ENCODE measurements at regions not wholly inside any gene's neighbourhood (a gene's known extent, or its start where the extent isn't known, plus 50 kb on each side); places are given as distances from the start of the nearest gene placed in this dataset.

GRCh38 chr1:187197685-187198084 is 368.9 kb downstream of the PLA2G4A start:
- no peaks in the 10 kb centered on the region for H3K4me1 ChIP-seq (ENCODE audit: control insufficient read depth, insufficient read depth, low read length)
- H3K9ac ChIP-seq (ENCODE audit: low read length): no peak overlapping the region
- no peak overlapping the region for H3K4me3 ChIP-seq (ENCODE audit: low read length)
- no peaks in the 10 kb centered on the region for H3K27me3 ChIP-seq (ENCODE audit: control insufficient read depth, insufficient read depth, low read length)
- H3K36me3 ChIP-seq (ENCODE audit: control insufficient read depth, insufficient read depth, low read length): no peaks in the 10 kb centered on the region
- no peak overlapping the region for H3K27ac ChIP-seq (ENCODE audit: low read depth, low read length)

DNA sequence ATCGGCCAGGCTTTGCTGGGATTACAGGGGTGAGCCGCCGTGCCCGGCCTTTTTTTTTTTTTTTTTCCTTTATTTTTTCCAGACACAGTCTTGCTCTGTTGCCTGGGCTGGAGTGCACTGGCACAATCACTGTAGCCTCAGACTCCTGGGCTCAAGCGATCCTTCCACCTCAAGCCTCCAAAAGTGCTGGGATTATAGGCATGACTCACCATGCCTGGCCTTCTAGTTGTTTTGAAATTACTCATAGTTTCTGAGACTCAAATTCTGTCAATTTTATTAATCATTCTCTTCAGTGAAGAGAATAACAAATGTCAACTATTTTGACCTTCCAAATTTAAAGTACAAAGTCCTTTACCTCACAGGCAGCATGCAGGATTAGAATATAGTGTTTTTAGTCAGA is 374.5 kb downstream of the PLA2G4A start:
- Histone ChIP-seq H3K4me3 (ENCODE audit: low read length) (no peak overlapping the region), H3K9ac (ENCODE audit: low read length) (no peak overlapping the region), H3K4me1 (ENCODE audit: control insufficient read depth, insufficient read depth, low read length) (no peaks in the 10 kb centered on the region), H3K36me3 (ENCODE audit: control insufficient read depth, insufficient read depth, low read length) (no peaks in the 10 kb centered on the region), H3K27ac (ENCODE audit: low read depth, low read length) (no peak overlapping the region), H3K27me3 (ENCODE audit: control insufficient read depth, insufficient read depth, low read length) (no peaks in the 10 kb centered on the region)

- H3K4me1 ChIP-seq (ENCODE audit: control insufficient read depth, insufficient read depth, low read length): no peaks in the 10 kb centered on the region
- no peaks in the 10 kb centered on the region for H3K27me3 ChIP-seq (ENCODE audit: control insufficient read depth, insufficient read depth, low read length)
- H3K4me3 ChIP-seq (ENCODE audit: low read length): no peak overlapping the region
- no peak overlapping the region for H3K27ac ChIP-seq (ENCODE audit: low read depth, low read length)
- H3K36me3 ChIP-seq (ENCODE audit: control insufficient read depth, insufficient read depth, low read length): no peaks in the 10 kb centered on the region
- H3K9ac ChIP-seq (ENCODE audit: low read length): no peak overlapping the region
Measured at GRCh38 chr1:187212377-187212776, 383.6 kb downstream of the PLA2G4A start.

DNA sequence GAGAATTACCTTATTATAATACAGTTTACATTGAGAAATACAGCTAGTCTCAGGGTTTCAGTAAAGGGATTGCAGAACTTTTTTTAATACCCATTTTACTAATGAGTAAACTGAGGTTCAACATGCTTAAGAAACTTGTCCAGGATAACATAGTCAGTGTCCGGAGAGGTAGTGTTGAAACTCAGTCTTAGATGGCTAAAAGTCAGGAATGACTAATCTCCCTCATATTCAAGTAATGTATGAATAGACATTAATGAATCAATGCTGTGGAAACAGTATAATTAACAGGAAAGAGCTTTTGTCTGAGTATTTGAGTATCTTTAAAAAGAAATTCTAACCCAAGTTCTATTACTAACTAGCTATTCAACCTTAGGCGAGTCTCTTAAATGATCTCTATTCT is 397.6 kb downstream of the PLA2G4A start:
- Histone ChIP-seq H3K27me3 (ENCODE audit: control insufficient read depth, insufficient read depth, low read length) (no peaks in the 10 kb centered on the region), H3K9ac (ENCODE audit: low read length) (no peak overlapping the region), H3K4me3 (ENCODE audit: low read length) (no peak overlapping the region), H3K27ac (ENCODE audit: low read depth, low read length) (no peak overlapping the region), H3K36me3 (ENCODE audit: control insufficient read depth, insufficient read depth, low read length) (no peaks in the 10 kb centered on the region), H3K4me1 (ENCODE audit: control insufficient read depth, insufficient read depth, low read length) (no peaks in the 10 kb centered on the region)

- H3K4me1 ChIP-seq (ENCODE audit: control insufficient read depth, insufficient read depth, low read length): no peaks in the 10 kb centered on the region
- H3K27me3 ChIP-seq (ENCODE audit: control insufficient read depth, insufficient read depth, low read length): no peaks in the 10 kb centered on the region
- no peak overlapping the region for H3K4me3 ChIP-seq (ENCODE audit: low read length)
- no peaks in the 10 kb centered on the region for H3K36me3 ChIP-seq (ENCODE audit: control insufficient read depth, insufficient read depth, low read length)
- no peak overlapping the region for H3K9ac ChIP-seq (ENCODE audit: low read length)
- H3K27ac ChIP-seq (ENCODE audit: low read depth, low read length): no peak overlapping the region
Measured at GRCh38 chr1:187228790-187229189, 400.0 kb downstream of the PLA2G4A start.

- no peaks in the 10 kb centered on the region for H3K27me3 ChIP-seq (ENCODE audit: control insufficient read depth, insufficient read depth, low read length)
- H3K36me3 ChIP-seq (ENCODE audit: control insufficient read depth, insufficient read depth, low read length): no peaks in the 10 kb centered on the region
- no peak overlapping the region for H3K4me3 ChIP-seq (ENCODE audit: low read length)
- no peak overlapping the region for H3K27ac ChIP-seq (ENCODE audit: low read depth, low read length)
- H3K4me1 ChIP-seq (ENCODE audit: control insufficient read depth, insufficient read depth, low read length): no peaks in the 10 kb centered on the region
- H3K9ac ChIP-seq (ENCODE audit: low read length): no peak overlapping the region
Measured at GRCh38 chr1:187229496-187229895, 400.7 kb downstream of the PLA2G4A start.

DNA sequence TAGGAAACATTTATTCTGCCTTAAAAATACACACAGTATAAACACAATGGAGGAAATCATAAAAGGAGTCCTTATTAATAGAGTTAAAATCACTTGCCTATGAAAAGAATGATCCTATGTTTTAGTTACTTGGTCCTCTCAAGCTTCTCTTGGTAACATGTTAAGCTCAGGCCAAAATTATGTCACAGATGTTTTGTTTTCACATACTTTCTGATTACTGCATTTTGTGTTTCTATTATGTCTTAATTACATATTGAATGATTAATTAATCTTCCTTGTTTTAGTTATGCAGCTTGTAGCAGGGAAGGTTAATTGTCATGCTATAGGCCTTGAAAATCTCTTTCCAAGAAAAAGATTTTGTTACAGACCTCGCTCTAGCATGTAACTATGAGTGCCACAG is 406.0 kb downstream of the PLA2G4A start:
- Histone ChIP-seq H3K36me3 (ENCODE audit: control insufficient read depth, insufficient read depth, low read length) (no peaks in the 10 kb centered on the region), H3K27ac (ENCODE audit: low read depth, low read length) (no peak overlapping the region), H3K27me3 (ENCODE audit: control insufficient read depth, insufficient read depth, low read length) (no peaks in the 10 kb centered on the region), H3K9ac (ENCODE audit: low read length) (no peak overlapping the region), H3K4me1 (ENCODE audit: control insufficient read depth, insufficient read depth, low read length) (no peaks in the 10 kb centered on the region), H3K4me3 (ENCODE audit: low read length) (no peak overlapping the region)

DNA sequence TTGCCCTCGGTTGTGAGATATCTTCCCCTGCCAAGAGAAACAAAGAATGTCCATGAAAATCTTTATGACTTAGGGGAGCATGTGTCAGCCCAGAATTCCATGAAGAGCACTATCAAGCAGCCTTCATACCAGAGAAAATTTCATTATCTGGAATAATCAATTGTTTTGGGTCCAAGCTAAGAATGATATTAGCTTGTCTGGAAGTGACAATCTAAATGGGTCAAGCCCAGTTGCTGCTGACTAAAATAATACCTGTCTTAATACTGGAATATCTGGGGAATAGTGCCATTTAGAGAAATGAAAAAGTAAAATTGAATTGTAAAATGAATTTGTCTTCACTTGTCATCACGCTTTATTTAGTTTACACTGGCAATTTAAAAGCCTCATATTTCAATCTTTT is 407.4 kb downstream of the PLA2G4A start:
- H3K4me1 ChIP-seq (ENCODE audit: control insufficient read depth, insufficient read depth, low read length): no peaks in the 10 kb centered on the region

DNA sequence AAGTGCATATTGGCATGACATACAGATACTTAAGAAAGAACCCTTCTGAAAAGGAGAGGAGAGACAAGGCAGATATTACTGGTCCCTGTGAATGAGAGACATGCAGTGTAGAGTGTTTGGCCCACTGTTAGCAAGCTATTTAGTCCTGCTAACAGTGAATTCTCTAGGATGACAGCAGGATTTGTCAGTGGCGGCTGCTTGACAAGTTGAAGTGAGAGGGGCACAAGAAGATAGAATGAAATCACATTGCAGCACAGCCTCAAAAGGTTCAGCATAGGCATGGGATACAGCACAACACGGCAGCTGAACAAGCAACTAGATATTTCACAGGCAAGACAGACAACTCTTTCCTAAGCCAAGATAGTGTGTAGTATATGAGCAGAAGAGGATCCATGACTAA is 407.9 kb downstream of the PLA2G4A start:
- no peaks in the 10 kb centered on the region for H3K4me1 ChIP-seq (ENCODE audit: control insufficient read depth, insufficient read depth, low read length)
- no peaks in the 10 kb centered on the region for H3K36me3 ChIP-seq (ENCODE audit: control insufficient read depth, insufficient read depth, low read length)
- no peak overlapping the region for H3K9ac ChIP-seq (ENCODE audit: low read length)
- H3K4me3 ChIP-seq (ENCODE audit: low read length): no peak overlapping the region
- H3K27ac ChIP-seq (ENCODE audit: low read depth, low read length): no peak overlapping the region
- no peaks in the 10 kb centered on the region for H3K27me3 ChIP-seq (ENCODE audit: control insufficient read depth, insufficient read depth, low read length)

More for the DNA sequence above, 407.4 kb downstream of the PLA2G4A start:
- no peaks in the 10 kb centered on the region for H3K36me3 ChIP-seq (ENCODE audit: control insufficient read depth, insufficient read depth, low read length)
- no peak overlapping the region for H3K4me3 ChIP-seq (ENCODE audit: low read length)
- H3K27me3 ChIP-seq (ENCODE audit: control insufficient read depth, insufficient read depth, low read length): no peaks in the 10 kb centered on the region
- H3K9ac ChIP-seq (ENCODE audit: low read length): no peak overlapping the region
- no peak overlapping the region for H3K27ac ChIP-seq (ENCODE audit: low read depth, low read length)

DNA sequence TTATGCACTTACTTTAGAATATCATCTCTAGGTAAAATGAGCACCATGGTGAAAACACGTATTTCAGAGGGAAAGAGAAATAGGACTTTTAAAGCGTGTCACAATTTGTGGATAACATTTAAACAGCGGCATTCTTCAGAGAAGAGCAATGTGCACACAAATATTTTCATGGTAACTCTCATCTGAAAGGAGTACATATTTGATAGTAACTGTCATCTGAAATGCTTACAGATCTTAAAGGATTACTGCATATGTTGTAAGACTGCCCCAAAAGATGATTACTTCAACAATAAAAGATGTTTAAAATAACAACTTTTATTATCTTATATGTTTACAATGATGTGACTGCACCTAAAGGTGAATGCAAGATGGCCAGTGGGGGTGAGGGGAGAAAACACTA is 408.8 kb downstream of the PLA2G4A start:
- H3K4me3 ChIP-seq (ENCODE audit: low read length): no peak overlapping the region
- no peak overlapping the region for H3K9ac ChIP-seq (ENCODE audit: low read length)
- H3K27me3 ChIP-seq (ENCODE audit: control insufficient read depth, insufficient read depth, low read length): no peaks in the 10 kb centered on the region
- H3K36me3 ChIP-seq (ENCODE audit: control insufficient read depth, insufficient read depth, low read length): no peaks in the 10 kb centered on the region
- no peak overlapping the region for H3K27ac ChIP-seq (ENCODE audit: low read depth, low read length)
- no peaks in the 10 kb centered on the region for H3K4me1 ChIP-seq (ENCODE audit: control insufficient read depth, insufficient read depth, low read length)

DNA sequence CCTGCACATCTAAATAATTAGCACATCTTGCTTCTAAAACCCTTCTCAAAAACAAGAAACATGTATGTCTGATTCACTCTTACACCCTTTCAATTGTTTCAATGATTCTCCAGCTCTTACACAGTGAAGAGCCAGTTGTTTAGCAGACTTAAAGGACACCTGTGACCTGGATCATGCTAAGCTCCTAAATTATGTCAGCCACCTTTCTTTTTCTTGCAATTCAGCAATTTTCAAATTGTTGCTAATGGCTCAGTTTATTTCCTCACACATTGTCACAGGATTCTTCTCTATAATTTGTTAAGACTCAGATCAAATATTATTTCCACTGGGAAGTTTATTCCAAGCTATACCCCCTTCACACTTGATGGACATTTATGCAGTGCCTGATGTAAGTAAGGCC is 413.2 kb downstream of the PLA2G4A start:
- H3K27ac ChIP-seq (ENCODE audit: low read depth, low read length): no peak overlapping the region
- no peaks in the 10 kb centered on the region for H3K4me1 ChIP-seq (ENCODE audit: control insufficient read depth, insufficient read depth, low read length)
- no peak overlapping the region for H3K4me3 ChIP-seq (ENCODE audit: low read length)
- no peaks in the 10 kb centered on the region for H3K36me3 ChIP-seq (ENCODE audit: control insufficient read depth, insufficient read depth, low read length)
- H3K9ac ChIP-seq (ENCODE audit: low read length): no peak overlapping the region
- no peaks in the 10 kb centered on the region for H3K27me3 ChIP-seq (ENCODE audit: control insufficient read depth, insufficient read depth, low read length)

DNA sequence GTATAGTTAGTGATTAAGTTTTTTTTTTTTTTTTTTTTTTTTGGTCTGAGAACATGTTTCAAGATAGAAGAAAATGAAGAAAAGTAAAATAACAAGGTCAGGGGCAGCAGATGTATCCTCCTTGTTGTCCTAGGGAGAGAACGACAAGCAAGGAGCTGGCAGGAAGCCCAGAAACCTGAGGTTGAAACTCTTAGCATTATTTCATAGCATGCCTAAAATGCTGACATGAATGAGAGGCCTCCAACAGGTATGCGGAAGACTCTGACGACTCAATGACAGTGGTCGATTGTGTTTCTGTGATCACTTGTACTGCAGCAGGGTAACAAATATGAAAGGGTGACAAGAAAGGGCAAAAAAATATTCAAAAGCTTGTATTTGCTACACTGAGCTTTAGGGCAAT is 415.9 kb downstream of the PLA2G4A start:
- Histone ChIP-seq H3K27ac (ENCODE audit: low read depth, low read length) (no peak overlapping the region), H3K36me3 (ENCODE audit: control insufficient read depth, insufficient read depth, low read length) (no peaks in the 10 kb centered on the region), H3K27me3 (ENCODE audit: control insufficient read depth, insufficient read depth, low read length) (no peaks in the 10 kb centered on the region), H3K4me3 (ENCODE audit: low read length) (no peak overlapping the region), H3K4me1 (ENCODE audit: control insufficient read depth, insufficient read depth, low read length) (no peaks in the 10 kb centered on the region), H3K9ac (ENCODE audit: low read length) (no peak overlapping the region)

DNA sequence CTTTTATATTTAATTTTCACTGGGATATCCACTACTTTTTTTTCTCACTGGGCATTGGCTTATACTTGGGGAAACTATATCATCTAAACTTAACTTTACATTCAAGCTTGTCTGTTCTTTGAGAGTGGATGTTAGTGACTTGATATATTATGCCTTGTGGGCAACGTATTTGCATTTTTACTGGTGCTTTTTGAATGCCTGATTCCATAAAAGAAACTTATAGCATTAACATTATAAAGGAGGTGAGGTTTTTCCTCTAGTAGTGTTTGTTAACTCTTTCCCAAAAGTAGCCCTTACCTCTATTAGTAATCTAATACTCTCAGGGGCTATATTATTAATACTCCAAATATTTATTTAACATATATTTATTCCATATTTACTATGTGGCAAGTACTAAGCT is 416.5 kb downstream of the PLA2G4A start:
- H3K4me3 ChIP-seq (ENCODE audit: low read length): no peak overlapping the region
- no peaks in the 10 kb centered on the region for H3K27me3 ChIP-seq (ENCODE audit: control insufficient read depth, insufficient read depth, low read length)
- H3K27ac ChIP-seq (ENCODE audit: low read depth, low read length): no peak overlapping the region
- no peaks in the 10 kb centered on the region for H3K36me3 ChIP-seq (ENCODE audit: control insufficient read depth, insufficient read depth, low read length)
- H3K9ac ChIP-seq (ENCODE audit: low read length): no peak overlapping the region
- H3K4me1 ChIP-seq (ENCODE audit: control insufficient read depth, insufficient read depth, low read length): no peaks in the 10 kb centered on the region

DNA sequence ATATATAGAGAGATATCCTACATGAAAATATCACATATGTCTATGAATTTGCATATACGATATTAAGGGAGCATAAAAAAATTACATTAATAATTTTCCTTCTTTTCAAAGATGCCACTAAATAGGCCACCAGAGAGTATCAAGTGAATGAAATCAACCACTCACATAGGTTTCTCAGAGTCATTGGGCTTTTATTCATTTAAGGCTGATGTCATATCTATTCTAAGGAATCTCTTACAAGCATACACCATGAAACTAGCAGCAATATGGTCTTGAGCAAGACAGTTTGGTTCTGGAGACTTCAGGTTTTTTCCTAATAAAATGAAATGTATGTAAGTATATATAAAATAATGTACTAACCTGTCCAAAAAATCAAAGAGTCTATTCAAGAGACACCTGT is 420.4 kb downstream of the PLA2G4A start:
- H3K36me3 ChIP-seq (ENCODE audit: control insufficient read depth, insufficient read depth, low read length): no peaks in the 10 kb centered on the region
- H3K4me1 ChIP-seq (ENCODE audit: control insufficient read depth, insufficient read depth, low read length): no peaks in the 10 kb centered on the region
- no peak overlapping the region for H3K27ac ChIP-seq (ENCODE audit: low read depth, low read length)
- no peaks in the 10 kb centered on the region for H3K27me3 ChIP-seq (ENCODE audit: control insufficient read depth, insufficient read depth, low read length)
- no peak overlapping the region for H3K9ac ChIP-seq (ENCODE audit: low read length)
- no peak overlapping the region for H3K4me3 ChIP-seq (ENCODE audit: low read length)
